SU-DHL-6 (cell line): ENCODE measurements at regions not wholly inside any gene's neighbourhood (a gene's known extent, or its start where the extent isn't known, plus 50 kb on each side); places are given as distances from the start of the nearest gene placed in this dataset.
"Not testable (repeated sequence)": the region's sequence is repeated elsewhere in the genome, so short reads cannot be mapped to it uniquely, and the experiment has no call there.

Experiments used
- H2AFZ ChIP-seq: fragments of 200-600 bp; sonication (generic); 2 replicates; pipeline ENCODE4 v1.6.1; 2014; ENCODE audit warnings: low read depth, mild to moderate bottlenecking, moderate library complexity, mixed read lengths, antibody characterized with exemption, low read length; ENCODE audit not compliant: severe bottlenecking
- H3F3A ChIP-seq: fragments of 200-600 bp; shearing (Covaris generic); 2 replicates; pipeline ENCODE4 v1.6.0; 2016; ENCODE audit warnings: antibody characterized with exemption, mild to moderate bottlenecking; ENCODE audit not compliant: insufficient read depth
- H3K27ac ChIP-seq: fragments of 200-600 bp; sonication (generic); 2 replicates; pipeline ENCODE4 v1.5.1; 2016; ENCODE audit warnings: low read depth, mild to moderate bottlenecking, low read length, moderate library complexity, mixed read lengths
- H3K27me3 ChIP-seq: fragments of 200-600 bp; sonication (generic), shearing (Covaris generic); 2 replicates; pipeline ENCODE4 v1.6.0; 2014; ENCODE audit warnings: mild to moderate bottlenecking, low read length
- H3K36me3 ChIP-seq: fragments of 200-600 bp; sonication (generic); 2 replicates; pipeline ENCODE4 v1.6.1; 2014; ENCODE audit warnings: mild to moderate bottlenecking, low read length, mixed read lengths
- H3K4me2 ChIP-seq: fragments of 300-600, 200-600 bp; shearing (Covaris generic), sonication (generic); 2 replicates; pipeline ENCODE4 v1.6.0; 2014; ENCODE audit warnings: low read length, low read depth, mild to moderate bottlenecking; ENCODE audit not compliant: poor library complexity, severe bottlenecking
- H3K4me3 ChIP-seq: fragments of 200-600 bp; sonication (generic); 2 replicates; pipeline ENCODE4 v1.5.1; 2014; ENCODE audit warnings: antibody characterized with exemption, low read length, mild to moderate bottlenecking, mixed read lengths; ENCODE audit not compliant: insufficient read depth, poor library complexity, severe bottlenecking
- H3K79me2 ChIP-seq: fragments of 200-600 bp; sonication (generic); 2 replicates; pipeline ENCODE4 v1.6.1; 2014; ENCODE audit warnings: mild to moderate bottlenecking, low read length, moderate library complexity; ENCODE audit not compliant: insufficient read depth
- H3K9ac ChIP-seq: fragments of 200-600 bp; sonication (generic); 2 replicates; pipeline ENCODE4 v1.7.0; 2014; ENCODE audit warnings: mild to moderate bottlenecking, low read length
- H3K9me2 ChIP-seq: fragments of 200-600 bp; sonication (generic); replicated peaks from 2 replicates; pipeline ENCODE4 v1.6.1; 2014; ENCODE audit warnings: low read length; ENCODE audit not compliant: insufficient read depth
- H3K9me3 ChIP-seq: fragments of 200-600 bp; sonication (generic); 2 replicates; pipeline ENCODE4 v1.6.1; 2014; ENCODE audit warnings: low read length, mixed read lengths; ENCODE audit not compliant: insufficient read depth
- H4K20me1 ChIP-seq: fragments of 200-600 bp; sonication (generic); 2 replicates; pipeline ENCODE4 v1.6.1; 2014; ENCODE audit warnings: low read depth, mild to moderate bottlenecking, antibody characterized with exemption, low read length, moderate library complexity, mixed read lengths
- CTCF ChIP-seq: fragments of 200-600 bp; sonication (generic); IDR thresholded peaks from one replicate; pipeline ENCODE4 v1.5.1; 2017; ENCODE audit warnings: antibody characterized with exemption, mild to moderate bottlenecking, low read length, moderate library complexity; ENCODE audit not compliant: insufficient read depth, poor library complexity, severe bottlenecking
- EZH2phosphoT487 ChIP-seq: fragments of 200-600 bp; sonication (generic), shearing (Covaris generic); conservative IDR thresholded peaks from 2 replicates; pipeline ENCODE4 v1.6.1; 2018; ENCODE audit warnings: mild to moderate bottlenecking, antibody characterized with exemption, low read length, moderate library complexity, mixed read lengths

DNA sequence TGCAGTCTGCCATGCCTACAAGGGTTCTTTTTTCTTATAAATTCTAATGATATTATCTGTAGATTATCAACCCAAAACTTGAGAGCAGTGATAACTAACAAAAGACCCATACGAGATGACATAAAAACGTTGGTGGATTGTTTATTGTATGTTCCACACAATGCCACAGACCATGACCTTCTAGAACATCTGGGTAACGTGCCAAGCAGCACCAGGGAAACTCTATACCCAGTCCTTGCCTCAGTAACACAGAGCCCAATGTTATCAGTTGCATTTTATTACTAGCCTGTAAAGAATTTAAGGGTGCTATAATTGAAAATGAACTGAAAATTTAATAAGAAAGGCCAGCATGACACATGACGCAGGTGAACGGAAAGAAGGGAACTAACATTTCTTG lies 99.1 kb upstream of the UGP2 start:
- Histone ChIP-seq H2AFZ (no peak overlapping the region), H3K9me2 (no peaks in the 10 kb centered on the region), H3K9me3 (no peaks in the 10 kb centered on the region), H4K20me1 (no peaks in the 10 kb centered on the region), H3K4me2 (no peak overlapping the region), H3K36me3 (no peaks in the 10 kb centered on the region), H3K4me3 (no peak overlapping the region), H3K9ac (no peak overlapping the region), H3K27ac (no peak overlapping the region), H3K79me2 (no peaks in the 10 kb centered on the region), H3F3A (no peaks in the 10 kb centered on the region), H3K27me3 (no peaks in the 10 kb centered on the region)
- TF ChIP-seq CTCF, result no peak
- no peak for TF ChIP-seq EZH2phosphoT487

- no peaks in the 10 kb centered on the region for H3K36me3 ChIP-seq
- no peaks in the 10 kb centered on the region for H3K79me2 ChIP-seq
- no peak for TF ChIP-seq EZH2phosphoT487
- no peak for TF ChIP-seq CTCF
- no peaks in the 10 kb centered on the region for H3K9me3 ChIP-seq
- H3K9ac ChIP-seq, result no peak overlapping the region
- H3F3A ChIP-seq, result no peaks in the 10 kb centered on the region
- no peak overlapping the region for H2AFZ ChIP-seq
- no peak overlapping the region for H3K4me3 ChIP-seq
- no peaks in the 10 kb centered on the region for H4K20me1 ChIP-seq
- no peaks in the 10 kb centered on the region for H3K27me3 ChIP-seq
- H3K27ac ChIP-seq, result no peak overlapping the region
- no peak overlapping the region for H3K4me2 ChIP-seq
- H3K9me2 ChIP-seq, result no peaks in the 10 kb centered on the region
Observed at GRCh38 chr2:63743170-63743981, 98.3 kb upstream of the UGP2 start.

GRCh38 chr2:63743982-63744966 lies 97.4 kb upstream of the UGP2 start:
- Histone ChIP-seq H3K79me2 (no peaks in the 10 kb centered on the region), H3K9me2 (no peaks in the 10 kb centered on the region), H3K4me3 (no peak overlapping the region), H3K9me3 (no peaks in the 10 kb centered on the region), H3K27ac (no peak overlapping the region), H3K4me2 (no peak overlapping the region), H4K20me1 (no peaks in the 10 kb centered on the region), H2AFZ (no peak overlapping the region), H3K9ac (no peak overlapping the region), H3K27me3 (no peaks in the 10 kb centered on the region), H3K36me3 (no peaks in the 10 kb centered on the region), H3F3A (no peaks in the 10 kb centered on the region)
- TF ChIP-seq CTCF (no peak), EZH2phosphoT487 (no peak)

DNA sequence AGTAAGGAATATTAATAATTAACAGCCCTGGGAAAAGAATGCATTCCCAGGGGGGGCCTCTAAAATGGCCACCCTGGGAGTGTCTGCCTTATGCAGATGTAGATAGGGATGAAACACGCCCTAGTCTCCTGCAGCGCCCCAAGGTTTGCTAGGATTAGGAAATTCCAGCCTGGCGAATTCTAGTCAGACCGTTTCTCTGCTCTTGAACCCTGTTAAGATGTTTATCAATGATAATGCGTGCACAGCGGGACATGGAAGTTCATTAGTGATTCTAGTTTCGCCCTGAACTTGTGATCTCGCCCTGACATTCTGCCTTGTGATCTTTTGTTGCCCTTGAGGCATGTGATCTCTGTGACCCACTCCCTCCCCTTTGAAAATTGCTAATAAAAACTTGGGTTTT lies 95.1 kb upstream of the UGP2 start:
- H3K9me2 ChIP-seq, H3K27ac ChIP-seq, H3K4me2 ChIP-seq, H2AFZ ChIP-seq, H3K36me3 ChIP-seq, H3K27me3 ChIP-seq, H3F3A ChIP-seq, H3K4me3 ChIP-seq, H3K9me3 ChIP-seq, H4K20me1 ChIP-seq, H3K9ac ChIP-seq, H3K79me2 ChIP-seq: not testable (repeated sequence)
